Suprapubic skin (tissue), 3 donors: ENCODE measurements at regions not wholly inside any gene's neighbourhood (a gene's known extent, or its start where the extent isn't known, plus 50 kb on each side); places are given as distances from the start of the nearest gene placed in this dataset.
"Not testable (repeated sequence)": the region's sequence is repeated elsewhere in the genome, so short reads cannot be mapped to it uniquely, and the experiment has no call there.

Source experiments
- CTCF ChIP-seq, 2 donors: fragments of 200-600 bp in 1 of 2; fragments of 450-650 bp in 1 of 2; sonication (generic) in 1 of 2; IDR thresholded peaks; one replicate each; pipeline ENCODE4 v1.5.1; 2016 to 2019; ENCODE audit warnings: antibody characterized with exemption in 2 of 2, mild to moderate bottlenecking in 1 of 2, moderate library complexity in 1 of 2
- POLR2A ChIP-seq, 2 donors: fragments of 450-650 bp; IDR thresholded peaks; one replicate each; pipeline ENCODE4 v1.6.1; 2017; ENCODE audit warnings: antibody characterized with exemption in 2 of 2, mild to moderate bottlenecking in 2 of 2, moderate library complexity in 2 of 2

- not testable (repeated sequence) for TF ChIP-seq CTCF, POLR2A (IDR thresholded peaks at IDR 0.05)
These were observed 99.6 kb downstream of the SMPDL3A start for GRCh38 chr6:122888680-122889079.
